8988T (cell line): ENCODE measurements at regions not wholly inside any gene's neighbourhood (a gene's known extent, or its start where the extent isn't known, plus 50 kb on each side); places are given as distances from the start of the nearest gene placed in this dataset.

Experiments used
- DNase-seq: peaks from one replicate; pipeline ENCODE4 v3.0.0; 2011

GRCh38 chr14:37901978-37902377 is 305.7 kb upstream of the SSTR1 start:
- DNase-seq, result no peak

- DNase-seq, result no peak
Measured at GRCh38 chr14:37903343-37904191, 304.1 kb upstream of the SSTR1 start.

GRCh38 chr14:37924622-37925021 is 283.1 kb upstream of the SSTR1 start:
- DNase-seq, result no peak

GRCh38 chr14:37932008-37932407 is 275.7 kb upstream of the SSTR1 start:
- no peak for DNase-seq

- no peak for DNase-seq
Measured at GRCh38 chr14:37932481-37932880, 275.2 kb upstream of the SSTR1 start.

- no peak for DNase-seq
Measured at GRCh38 chr14:37936971-37937370, 270.7 kb upstream of the SSTR1 start.

- DNase-seq, result no peak
Measured at GRCh38 chr14:37939442-37940028, 268.2 kb upstream of the SSTR1 start.

- DNase-seq, result no peak
Measured at GRCh38 chr14:37945959-37946358, 261.7 kb upstream of the SSTR1 start.

GRCh38 chr14:37946819-37947218 is 260.9 kb upstream of the SSTR1 start:
- no peak for DNase-seq

GRCh38 chr14:37948266-37948665 is 259.4 kb upstream of the SSTR1 start:
- DNase-seq, result no peak

GRCh38 chr14:37968664-37969240 is 239.0 kb upstream of the SSTR1 start:
- DNase-seq, result no peak

- no peak for DNase-seq
Measured at GRCh38 chr14:37969511-37969979, 238.2 kb upstream of the SSTR1 start.

- DNase-seq, result no peak
Measured at GRCh38 chr14:37970696-37971095, 237.0 kb upstream of the SSTR1 start.

- no peak for DNase-seq
Measured at GRCh38 chr14:37972941-37973887, 234.5 kb upstream of the SSTR1 start.

- no peak for DNase-seq
Measured at GRCh38 chr14:37974421-37974820, 233.3 kb upstream of the SSTR1 start.

GRCh38 chr14:37977481-37977880 is 230.2 kb upstream of the SSTR1 start:
- DNase-seq, result no peak

GRCh38 chr14:37985826-37986470 is 221.8 kb upstream of the SSTR1 start:
- no peak for DNase-seq

GRCh38 chr14:37988472-37988871 is 219.2 kb upstream of the SSTR1 start:
- no peak for DNase-seq

GRCh38 chr14:37991027-37991426 is 216.7 kb upstream of the SSTR1 start:
- no peak for DNase-seq

- DNase-seq, result no peak
Measured at GRCh38 chr14:37992499-37992898, 215.2 kb upstream of the SSTR1 start.

- no peak for DNase-seq
Measured at GRCh38 chr14:37994846-37995372, 212.8 kb upstream of the SSTR1 start.

GRCh38 chr14:37997017-37997416 is 210.7 kb upstream of the SSTR1 start:
- no peak for DNase-seq
